Astrocyte (in vitro differentiated cells and primary cell): ENCODE measurements at regions not wholly inside any gene's neighbourhood (a gene's known extent, or its start where the extent isn't known, plus 50 kb on each side); places are given as distances from the start of the nearest gene placed in this dataset.

Source experiments
- DNase-seq: peaks from one replicate; pipeline ENCODE4 v3.0.0-alpha.2; 2010; ENCODE audit warnings: low read depth
- FAIRE-seq: peaks from 2 replicates; lab custom pipeline; 2011; peaks lifted over from hg19 to GRCh38; lab: Jason Lieb, UNC
- H2AFZ ChIP-seq: 2 replicates; pipeline ENCODE4 v1.6.0; 2012; ENCODE audit warnings: low read depth, low read length, inconsistent platforms
- H3K27ac ChIP-seq: 2 replicates; pipeline ENCODE4 v1.5.1; 2011; ENCODE audit warnings: low read depth, low read length, inconsistent platforms
- H3K27me3 ChIP-seq: 2 replicates; pipeline ENCODE4 v1.6.0; 2011; ENCODE audit warnings: low read length, inconsistent platforms; ENCODE audit not compliant: insufficient read depth
- H3K36me3 ChIP-seq: 2 replicates; pipeline ENCODE4 v1.5.1; 2011; ENCODE audit warnings: low read length, inconsistent platforms; ENCODE audit not compliant: insufficient read depth
- H3K4me1 ChIP-seq: 2 replicates; pipeline ENCODE4 v1.5.1; 2011; ENCODE audit warnings: low read length, inconsistent platforms; ENCODE audit not compliant: insufficient read depth
- H3K4me2 ChIP-seq: 2 replicates; pipeline ENCODE4 v1.6.0; 2012; ENCODE audit warnings: low read length, inconsistent platforms
- H3K4me3 ChIP-seq: 2 replicates; pipeline ENCODE4 v1.5.1; 2011; ENCODE audit warnings: low read depth, mild to moderate bottlenecking, low read length, inconsistent platforms; ENCODE audit not compliant: insufficient read depth
- H3K79me2 ChIP-seq: 2 replicates; pipeline ENCODE4 v1.6.0; 2012; ENCODE audit warnings: mild to moderate bottlenecking, low read length, inconsistent platforms; ENCODE audit not compliant: insufficient read depth
- H3K9ac ChIP-seq: 2 replicates; pipeline ENCODE4 v1.6.0; 2012; ENCODE audit warnings: mild to moderate bottlenecking, low read length, inconsistent platforms
- H3K9me3 ChIP-seq: 2 replicates; pipeline ENCODE4 v1.5.1; 2012; ENCODE audit warnings: low read depth, mild to moderate bottlenecking, low read length, inconsistent platforms; ENCODE audit not compliant: insufficient read depth
- H4K20me1 ChIP-seq: 2 replicates; pipeline ENCODE4 v1.6.0; 2012; ENCODE audit warnings: low read length, inconsistent platforms; ENCODE audit not compliant: insufficient read depth
- H3K27ac Mint-ChIP-seq: one replicate; pipeline ENCODE4 v1.8.0; 2021; ENCODE audit warnings: mild to moderate bottlenecking, mixed read lengths; ENCODE audit not compliant: unreplicated experiment
- H3K27me3 Mint-ChIP-seq: one replicate; pipeline ENCODE4 v1.8.0; 2021; ENCODE audit warnings: low read depth, mixed read lengths; ENCODE audit not compliant: unreplicated experiment
- H3K36me3 Mint-ChIP-seq: one replicate; pipeline ENCODE4 v1.8.0; 2021; ENCODE audit warnings: low read depth, mixed read lengths; ENCODE audit not compliant: unreplicated experiment
- H3K4me1 Mint-ChIP-seq: one replicate; pipeline ENCODE4 v1.8.0; 2021; ENCODE audit warnings: low read depth, mixed read lengths; ENCODE audit not compliant: unreplicated experiment
- H3K4me3 Mint-ChIP-seq: one replicate; pipeline ENCODE4 v1.8.0; 2021; ENCODE audit warnings: mild to moderate bottlenecking, moderate library complexity, mixed read lengths; ENCODE audit not compliant: unreplicated experiment
- H3K9me3 Mint-ChIP-seq: one replicate; pipeline ENCODE4 v1.8.0; 2021; ENCODE audit warnings: mild to moderate bottlenecking, mixed read lengths; ENCODE audit not compliant: unreplicated experiment
- EZH2 ChIP-seq: IDR thresholded peaks from 2 replicates; pipeline ENCODE4 v1.6.1; 2012; ENCODE audit warnings: mild to moderate bottlenecking, low read length, inconsistent platforms; ENCODE audit not compliant: insufficient read depth
- TF ChIP-seq, protein P1 (sequence below): IDR thresholded peaks from 2 replicates; pipeline ENCODE4 v1.5.1; 2011; ENCODE audit warnings: low read depth, mild to moderate bottlenecking, inconsistent platforms, low read length, moderate library complexity; ENCODE audit not compliant: insufficient read depth

DNA sequence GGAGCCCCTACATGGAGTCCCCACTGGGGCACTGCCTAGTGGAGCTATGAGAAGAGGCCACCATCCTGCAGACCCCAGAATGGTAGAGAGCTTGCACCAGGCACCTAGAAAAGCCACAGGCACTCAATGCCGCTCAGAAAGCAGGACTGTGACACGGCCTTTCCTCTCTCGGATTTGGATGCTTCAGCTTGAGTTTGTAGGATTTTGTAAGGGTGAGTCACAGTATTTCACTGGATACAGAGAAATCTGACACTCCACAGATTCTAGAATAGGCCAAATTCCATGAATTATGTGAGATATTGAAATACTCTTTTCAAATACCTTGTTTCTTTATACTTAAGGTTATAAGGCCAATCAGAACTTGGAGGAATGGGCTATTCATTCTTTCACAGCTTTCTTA lies 424.5 kb downstream of the HTR1B start:
- Histone ChIP-seq H3K9me3 (no peaks in the 10 kb centered on the region), H3K4me1 (peaks cover 8% of the 10 kb centered on the region), H3K27me3 (no peaks in the 10 kb centered on the region), H4K20me1 (no peaks in the 10 kb centered on the region), H2AFZ (no peak overlapping the region), H3K27ac (no peak overlapping the region), H3K4me3 (no peak overlapping the region), H3K36me3 (no peaks in the 10 kb centered on the region), H3K4me2 (peak overlapping the region; percentile 0), H3K79me2 (no peaks in the 10 kb centered on the region), H3K9ac (no peak overlapping the region)
- peaks cover 15% of the 10 kb centered on the region for H3K9me3 Mint-ChIP-seq
- TF ChIP-seq EZH2: no peak
- TF ChIP-seq, protein P1, sequence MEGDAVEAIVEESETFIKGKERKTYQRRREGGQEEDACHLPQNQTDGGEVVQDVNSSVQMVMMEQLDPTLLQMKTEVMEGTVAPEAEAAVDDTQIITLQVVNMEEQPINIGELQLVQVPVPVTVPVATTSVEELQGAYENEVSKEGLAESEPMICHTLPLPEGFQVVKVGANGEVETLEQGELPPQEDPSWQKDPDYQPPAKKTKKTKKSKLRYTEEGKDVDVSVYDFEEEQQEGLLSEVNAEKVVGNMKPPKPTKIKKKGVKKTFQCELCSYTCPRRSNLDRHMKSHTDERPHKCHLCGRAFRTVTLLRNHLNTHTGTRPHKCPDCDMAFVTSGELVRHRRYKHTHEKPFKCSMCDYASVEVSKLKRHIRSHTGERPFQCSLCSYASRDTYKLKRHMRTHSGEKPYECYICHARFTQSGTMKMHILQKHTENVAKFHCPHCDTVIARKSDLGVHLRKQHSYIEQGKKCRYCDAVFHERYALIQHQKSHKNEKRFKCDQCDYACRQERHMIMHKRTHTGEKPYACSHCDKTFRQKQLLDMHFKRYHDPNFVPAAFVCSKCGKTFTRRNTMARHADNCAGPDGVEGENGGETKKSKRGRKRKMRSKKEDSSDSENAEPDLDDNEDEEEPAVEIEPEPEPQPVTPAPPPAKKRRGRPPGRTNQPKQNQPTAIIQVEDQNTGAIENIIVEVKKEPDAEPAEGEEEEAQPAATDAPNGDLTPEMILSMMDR: no peak
- FAIRE-seq (no peak), DNase-seq (peak; percentile 57)
- peaks cover 13% of the 10 kb centered on the region for H3K36me3 Mint-ChIP-seq
- H3K4me3 Mint-ChIP-seq: no peak overlapping the region
- H3K27ac Mint-ChIP-seq: no peak overlapping the region
- H3K4me1 Mint-ChIP-seq: peaks cover 28% of the 10 kb centered on the region
- H3K27me3 Mint-ChIP-seq: no peaks in the 10 kb centered on the region

DNA sequence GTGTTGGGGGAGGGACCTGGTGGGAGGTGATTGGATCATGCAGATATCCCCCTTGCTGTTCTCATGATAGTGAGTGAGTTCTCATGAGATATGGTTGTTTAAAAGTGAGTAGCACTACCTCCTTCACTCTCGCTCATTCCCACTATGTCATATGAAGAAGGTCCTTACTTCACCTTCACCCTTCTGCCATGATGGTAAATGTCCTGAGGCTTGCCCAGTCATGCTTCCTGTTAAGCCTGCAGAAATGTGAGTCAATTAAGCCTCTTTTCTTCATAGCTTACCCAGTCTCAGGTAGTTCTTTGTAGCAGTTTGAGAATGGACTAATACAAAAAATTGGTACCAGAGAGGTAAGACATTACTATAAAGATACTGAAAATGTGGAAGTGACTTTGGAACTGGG lies 425.9 kb downstream of the HTR1B start:
- FAIRE-seq (no peak), DNase-seq (no peak)
- no peaks in the 10 kb centered on the region for H3K79me2 ChIP-seq
- H2AFZ ChIP-seq: no peak overlapping the region
- no peak overlapping the region for H3K9ac ChIP-seq
- peak overlapping the region; percentile 28 for H3K27ac Mint-ChIP-seq
- H4K20me1 ChIP-seq: no peaks in the 10 kb centered on the region
- no peak overlapping the region for H3K4me3 ChIP-seq
- peaks cover 16% of the 10 kb centered on the region for H3K4me1 ChIP-seq
- H3K9me3 ChIP-seq: no peaks in the 10 kb centered on the region
- no peak overlapping the region for H3K4me2 ChIP-seq
- TF ChIP-seq, protein P1: no peak
- TF ChIP-seq EZH2: no peak
- peaks cover 13% of the 10 kb centered on the region for H3K36me3 Mint-ChIP-seq
- H3K4me1 Mint-ChIP-seq: peaks cover 35% of the 10 kb centered on the region
- no peak overlapping the region for H3K4me3 Mint-ChIP-seq
- no peak overlapping the region for H3K27ac ChIP-seq
- peaks cover 15% of the 10 kb centered on the region for H3K9me3 Mint-ChIP-seq
- no peaks in the 10 kb centered on the region for H3K27me3 ChIP-seq
- no peaks in the 10 kb centered on the region for H3K36me3 ChIP-seq
- no peaks in the 10 kb centered on the region for H3K27me3 Mint-ChIP-seq

DNA sequence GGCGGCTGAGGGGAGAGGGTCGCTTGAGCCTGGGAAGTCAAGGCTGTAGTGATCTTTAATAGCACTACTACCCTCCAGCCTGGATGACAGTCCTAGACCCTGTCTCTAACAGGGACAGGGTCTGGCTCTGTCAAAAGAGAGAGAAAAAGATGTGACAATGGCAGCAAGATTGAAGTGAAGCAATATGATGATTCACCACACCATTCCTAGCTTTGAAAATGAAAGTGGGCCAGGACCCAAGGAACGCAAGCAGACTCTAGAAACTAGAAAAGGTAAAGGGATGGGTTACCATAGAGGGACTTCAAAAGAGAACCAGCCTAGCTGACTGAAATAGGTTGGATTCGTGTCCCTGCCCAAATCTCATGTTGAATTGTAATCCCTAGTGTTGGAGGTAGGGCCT lies 426.9 kb downstream of the HTR1B start:
- H3K4me3 Mint-ChIP-seq: no peak overlapping the region
- H3K4me2 ChIP-seq: no peak overlapping the region

More for the DNA sequence above, 426.9 kb downstream of the HTR1B start:
- peaks cover 13% of the 10 kb centered on the region for H3K36me3 Mint-ChIP-seq
- no peak for TF ChIP-seq EZH2
- TF ChIP-seq, protein P1: no peak
- H3K27me3 Mint-ChIP-seq: no peaks in the 10 kb centered on the region
- Histone ChIP-seq H3K4me1 (peaks cover 16% of the 10 kb centered on the region), H3K9ac (no peak overlapping the region), H3K36me3 (no peaks in the 10 kb centered on the region), H3K27me3 (no peaks in the 10 kb centered on the region), H3K9me3 (no peaks in the 10 kb centered on the region), H3K27ac (no peak overlapping the region), H3K79me2 (no peaks in the 10 kb centered on the region), H3K4me3 (no peak overlapping the region), H2AFZ (no peak overlapping the region), H4K20me1 (no peaks in the 10 kb centered on the region)
- DNase-seq (no peak), FAIRE-seq (no peak)
- H3K27ac Mint-ChIP-seq: no peak overlapping the region
- peaks cover 38% of the 10 kb centered on the region for H3K4me1 Mint-ChIP-seq
- peaks cover 15% of the 10 kb centered on the region for H3K9me3 Mint-ChIP-seq
